Neural progenitor cell (in vitro differentiated cells): ENCODE measurements at regions not wholly inside any gene's neighbourhood (a gene's known extent, or its start where the extent isn't known, plus 50 kb on each side); places are given as distances from the start of the nearest gene placed in this dataset.

Experiments used
- CTCF ChIP-seq: fragments of 200-600 bp; sonication (generic); IDR thresholded peaks from 2 replicates; pipeline ENCODE4 v1.5.1; 2017; ENCODE audit warnings: antibody characterized with exemption, mild to moderate bottlenecking
- EZH2phosphoT487 ChIP-seq: fragments of 200-600 bp; sonication (generic); IDR thresholded peaks from 2 replicates; pipeline ENCODE4 v1.6.1; 2017; ENCODE audit warnings: antibody characterized with exemption

DNA sequence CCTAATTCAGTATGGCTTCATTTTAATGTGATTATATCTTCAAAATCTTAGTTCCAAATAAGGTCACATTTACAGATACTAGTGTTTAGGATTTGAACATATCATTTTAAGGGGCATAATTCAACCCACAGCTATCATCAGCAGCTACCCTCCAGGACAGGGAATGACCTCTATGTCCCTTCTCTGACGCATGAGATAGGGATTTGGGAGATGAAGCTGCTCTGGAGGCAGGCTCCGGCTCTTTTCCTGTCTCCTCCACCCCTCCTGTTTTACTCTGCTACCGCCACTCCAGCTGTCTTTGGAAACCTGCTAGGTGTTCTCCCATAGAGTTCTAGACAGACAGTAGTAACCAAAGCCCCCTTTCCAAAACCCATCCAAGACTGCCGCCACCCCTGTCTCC is 119.2 kb downstream of the CARTPT start:
- no peak for TF ChIP-seq CTCF
- no peak for TF ChIP-seq EZH2phosphoT487
